HG03457 (cell line): ENCODE measurements at regions not wholly inside any gene's neighbourhood (a gene's known extent, or its start where the extent isn't known, plus 50 kb on each side); places are given as distances from the start of the nearest gene placed in this dataset.

Experiments
- ATAC-seq: cut with Tn5 transposase; IDR thresholded peaks from one replicate; pipeline ENCODE4 v1.9.1; 2021; ENCODE audit warnings: moderate number of reproducible peaks; ENCODE audit not compliant: unreplicated experiment

- no peak for ATAC-seq
These were observed 115.0 kb upstream of the INPP4B start for GRCh38 chr4:142960867-142961644.

- ATAC-seq, result peak; percentile 59
These were observed 115.8 kb upstream of the INPP4B start for GRCh38 chr4:142961866-142962265.

- no peak for ATAC-seq
These were observed 128.2 kb upstream of the INPP4B start for GRCh38 chr4:142974328-142974727.

- ATAC-seq, result no peak
These were observed 129.5 kb upstream of the INPP4B start for GRCh38 chr4:142975618-142976017.

GRCh38 chr4:142976482-142976881 is 130.4 kb upstream of the INPP4B start:
- ATAC-seq, result no peak

GRCh38 chr4:142977182-142977581 is 131.1 kb upstream of the INPP4B start:
- ATAC-seq, result no peak

- no peak for ATAC-seq
These were observed 137.0 kb upstream of the INPP4B start for GRCh38 chr4:142983065-142983464.

GRCh38 chr4:142983589-142983988 is 137.5 kb upstream of the INPP4B start:
- no peak for ATAC-seq

- no peak for ATAC-seq
These were observed 138.9 kb upstream of the INPP4B start for GRCh38 chr4:142984871-142985585.

GRCh38 chr4:143016171-143016570 is 168.5 kb upstream of the USP38 start:
- no peak for ATAC-seq

- no peak for ATAC-seq
These were observed 167.5 kb upstream of the USP38 start for GRCh38 chr4:143017210-143017609.

- ATAC-seq, result no peak
These were observed 165.4 kb upstream of the USP38 start for GRCh38 chr4:143019351-143019750.

GRCh38 chr4:143021384-143021783 is 163.3 kb upstream of the USP38 start:
- peak; percentile 62 for ATAC-seq

GRCh38 chr4:143023239-143023918 is 161.3 kb upstream of the USP38 start:
- ATAC-seq, result peak; percentile 37

GRCh38 chr4:143025081-143025704 is 159.5 kb upstream of the USP38 start:
- peak; percentile 55 for ATAC-seq

- ATAC-seq, result no peak
These were observed 158.1 kb upstream of the USP38 start for GRCh38 chr4:143026459-143027170.

- ATAC-seq, result no peak
These were observed 149.1 kb upstream of the USP38 start for GRCh38 chr4:143035661-143036060.

- ATAC-seq, result no peak
These were observed 148.3 kb upstream of the USP38 start for GRCh38 chr4:143036443-143036842.

GRCh38 chr4:143046454-143046853 is 138.3 kb upstream of the USP38 start:
- no peak for ATAC-seq

- no peak for ATAC-seq
These were observed 137.8 kb upstream of the USP38 start for GRCh38 chr4:143046906-143047305.

- no peak for ATAC-seq
These were observed 129.7 kb upstream of the USP38 start for GRCh38 chr4:143054971-143055370.
